Mesothelial cell of epicardium (in vitro differentiated cells): ENCODE measurements at regions not wholly inside any gene's neighbourhood (a gene's known extent, or its start where the extent isn't known, plus 50 kb on each side); places are given as distances from the start of the nearest gene placed in this dataset.

Experiments used
- DNase-seq, 2 experiments: peaks; one replicate each; pipeline ENCODE4 v3.0.0; 2021; ENCODE audit warnings: low spot score in 2 of 2; ENCODE audit not compliant: unreplicated experiment in 2 of 2
- H3K27ac Mint-ChIP-seq: 2 replicates; pipeline ENCODE4 v1.8.0; 2021; ENCODE audit warnings: mixed read lengths
- H3K27me3 Mint-ChIP-seq: 2 replicates; pipeline ENCODE4 v1.8.0; 2021; ENCODE audit warnings: low read depth, mixed read lengths
- H3K36me3 Mint-ChIP-seq: 2 replicates; pipeline ENCODE4 v1.8.0; 2021; ENCODE audit warnings: mixed read lengths
- H3K4me1 Mint-ChIP-seq: 2 replicates; pipeline ENCODE4 v1.8.0; 2021; ENCODE audit warnings: mixed read lengths
- H3K4me3 Mint-ChIP-seq: 2 replicates; pipeline ENCODE4 v1.8.0; 2021; ENCODE audit warnings: mild to moderate bottlenecking, moderate library complexity, mixed read lengths
- H3K9me3 Mint-ChIP-seq: 2 replicates; pipeline ENCODE4 v1.8.0; 2021; ENCODE audit warnings: mixed read lengths
- CTCF ChIP-seq: fragments of 200-600 bp; sonication (generic); IDR thresholded peaks from one replicate; pipeline ENCODE4 v1.5.0; 2021; ENCODE audit warnings: antibody characterized with exemption; ENCODE audit not compliant: unreplicated experiment

- Mint-ChIP-seq H3K4me3 (no peak overlapping the region), H3K27ac (no peak overlapping the region), H3K27me3 (no peaks in the 10 kb centered on the region), H3K4me1 (peaks cover 50% of the 10 kb centered on the region), H3K36me3 (no peaks in the 10 kb centered on the region), H3K9me3 (no peaks in the 10 kb centered on the region)
- DNase-seq: no peak
- TF ChIP-seq CTCF: no peak
Observed at GRCh38 chr12:66061557-66062289, 68.8 kb downstream of the LLPH start.

- Mint-ChIP-seq H3K27ac (no peak overlapping the region), H3K36me3 (no peaks in the 10 kb centered on the region), H3K9me3 (no peaks in the 10 kb centered on the region), H3K27me3 (no peaks in the 10 kb centered on the region), H3K4me1 (peaks cover 44% of the 10 kb centered on the region), H3K4me3 (no peak overlapping the region)
- no peak for TF ChIP-seq CTCF
- DNase-seq: no peak
Observed at GRCh38 chr12:66061076-66061475, 69.5 kb downstream of the LLPH start.

- no peak overlapping the region for H3K27ac Mint-ChIP-seq
- no peaks in the 10 kb centered on the region for H3K27me3 Mint-ChIP-seq
- H3K4me1 Mint-ChIP-seq: peaks cover 37% of the 10 kb centered on the region
- TF ChIP-seq CTCF: no peak
- no peak overlapping the region for H3K4me3 Mint-ChIP-seq
- DNase-seq: no peak
- no peaks in the 10 kb centered on the region for H3K9me3 Mint-ChIP-seq
- no peaks in the 10 kb centered on the region for H3K36me3 Mint-ChIP-seq
Observed at GRCh38 chr12:66060163-66060907, 70.2 kb downstream of the LLPH start.

DNA sequence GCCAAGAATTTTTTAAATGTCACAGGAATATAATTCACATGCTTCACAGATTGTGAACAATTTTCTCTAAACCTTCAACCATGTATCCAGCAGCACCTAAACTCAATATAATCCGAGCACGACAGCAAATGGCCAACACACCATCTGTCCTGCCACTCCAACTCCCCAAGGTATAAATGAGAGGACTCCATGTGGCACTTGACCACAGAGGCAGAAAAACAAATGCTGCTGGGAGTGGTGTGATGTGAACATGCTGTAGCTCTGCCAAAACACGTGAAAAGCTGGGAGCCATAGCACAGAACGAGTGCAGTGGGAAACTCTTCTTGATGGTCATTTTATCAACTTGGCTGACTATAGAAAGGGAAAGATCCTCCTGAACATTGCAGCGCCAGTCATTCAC, 70.9 kb downstream of the LLPH start:
- no peaks in the 10 kb centered on the region for H3K9me3 Mint-ChIP-seq
- TF ChIP-seq CTCF: no peak
- no peaks in the 10 kb centered on the region for H3K27me3 Mint-ChIP-seq
- H3K4me3 Mint-ChIP-seq: no peak overlapping the region
- H3K36me3 Mint-ChIP-seq: no peaks in the 10 kb centered on the region
- peaks cover 30% of the 10 kb centered on the region for H3K4me1 Mint-ChIP-seq
- no peak overlapping the region for H3K27ac Mint-ChIP-seq
- no peak for DNase-seq

DNA sequence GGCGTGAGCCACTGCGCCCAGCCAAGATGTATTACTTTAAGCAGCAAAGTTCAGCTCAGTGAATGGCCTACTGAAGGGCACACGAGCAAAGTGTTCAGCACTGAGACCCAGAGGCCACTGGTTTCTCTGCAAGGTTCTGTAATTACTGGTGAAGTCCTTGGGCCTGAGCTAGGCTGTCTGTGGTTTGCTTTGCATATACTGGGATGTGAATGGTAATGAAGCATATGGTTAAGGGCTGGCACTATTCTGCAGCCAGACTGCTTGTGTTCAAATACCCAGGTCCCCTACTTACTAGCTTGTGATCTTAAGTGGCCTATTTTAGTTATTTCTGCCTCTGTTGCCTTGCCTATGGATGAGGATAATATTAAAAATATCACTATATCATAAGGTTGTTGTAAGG, 72.0 kb downstream of the LLPH start:
- peaks cover 20% of the 10 kb centered on the region for H3K4me1 Mint-ChIP-seq
- no peaks in the 10 kb centered on the region for H3K36me3 Mint-ChIP-seq
- DNase-seq: no peak
- no peaks in the 10 kb centered on the region for H3K9me3 Mint-ChIP-seq
- H3K27me3 Mint-ChIP-seq: no peaks in the 10 kb centered on the region
- no peak for TF ChIP-seq CTCF
- H3K4me3 Mint-ChIP-seq: no peak overlapping the region
- H3K27ac Mint-ChIP-seq: no peak overlapping the region
